HG03378 (cell line): ENCODE measurements at regions not wholly inside any gene's neighbourhood (a gene's known extent, or its start where the extent isn't known, plus 50 kb on each side); places are given as distances from the start of the nearest gene placed in this dataset.

ENCODE experiments used
- ATAC-seq: cut with Tn5 transposase; IDR thresholded peaks from one replicate; pipeline ENCODE4 v1.9.1; 2021; ENCODE audit warnings: mild to moderate bottlenecking, moderate library complexity; ENCODE audit not compliant: unreplicated experiment

DNA sequence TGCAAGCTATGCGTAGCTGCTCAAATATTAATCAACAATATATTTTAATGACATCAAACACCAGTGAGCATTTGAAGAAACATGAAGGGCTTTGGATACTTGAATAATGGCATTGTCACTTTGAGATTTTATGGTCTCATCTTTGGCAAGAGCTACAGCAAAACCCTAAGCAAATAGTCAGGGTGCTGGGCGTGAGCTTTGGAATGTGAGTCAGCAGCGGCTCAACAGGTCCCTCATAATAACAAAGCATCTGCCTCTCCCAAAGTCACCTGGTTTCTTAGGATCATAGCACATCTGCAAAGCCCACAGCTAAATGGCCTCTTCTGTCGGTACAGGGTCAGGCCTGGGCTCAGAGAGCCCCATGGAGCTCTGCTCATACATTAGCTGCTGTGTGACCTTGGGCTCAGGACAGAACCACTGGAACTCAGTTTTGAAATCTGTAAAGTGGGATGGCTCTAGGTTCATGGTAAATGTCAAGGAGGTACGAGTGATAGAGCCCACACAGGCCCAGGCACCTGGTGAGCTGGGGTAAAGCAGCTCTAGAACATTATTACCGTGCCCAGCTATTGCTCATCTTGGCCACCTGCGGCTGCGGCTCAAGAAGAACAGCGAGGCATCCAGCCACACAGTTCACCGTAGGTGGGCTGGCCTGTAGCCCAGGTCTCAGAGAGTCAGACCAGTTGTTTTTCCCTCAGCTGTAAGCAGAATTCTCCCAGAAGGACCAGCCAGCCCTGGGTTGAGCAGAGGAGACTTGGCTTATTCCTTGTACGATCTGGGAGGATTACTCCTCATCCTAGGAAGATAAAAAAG lies 544.5 kb upstream of the CDH11 start:
- ATAC-seq: no peak

- no peak for ATAC-seq
Observed at GRCh38 chr16:65665586-65665985, 543.7 kb upstream of the CDH11 start.

- no peak for ATAC-seq
Observed at GRCh38 chr16:65663774-65664173, 541.9 kb upstream of the CDH11 start.

DNA sequence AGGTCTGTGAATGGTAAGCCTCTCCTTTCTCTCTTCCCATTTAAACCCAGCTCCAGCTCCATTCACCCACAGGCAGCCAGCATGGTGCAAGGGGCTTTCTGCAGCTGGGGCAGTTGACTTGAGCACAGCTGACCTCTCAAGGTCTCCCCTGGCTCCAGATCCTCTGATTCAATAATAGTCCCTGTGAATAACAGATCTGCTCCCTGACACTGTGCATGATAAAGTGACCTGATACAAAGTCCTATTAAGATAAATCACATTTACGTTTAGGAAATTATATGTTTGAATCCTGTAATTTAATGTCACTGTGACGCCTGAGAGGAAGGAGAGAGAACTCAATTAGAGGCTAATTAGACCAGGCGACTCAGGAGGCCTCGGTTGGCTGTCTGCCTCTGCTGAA lies 540.4 kb upstream of the CDH11 start:
- ATAC-seq: no peak

DNA sequence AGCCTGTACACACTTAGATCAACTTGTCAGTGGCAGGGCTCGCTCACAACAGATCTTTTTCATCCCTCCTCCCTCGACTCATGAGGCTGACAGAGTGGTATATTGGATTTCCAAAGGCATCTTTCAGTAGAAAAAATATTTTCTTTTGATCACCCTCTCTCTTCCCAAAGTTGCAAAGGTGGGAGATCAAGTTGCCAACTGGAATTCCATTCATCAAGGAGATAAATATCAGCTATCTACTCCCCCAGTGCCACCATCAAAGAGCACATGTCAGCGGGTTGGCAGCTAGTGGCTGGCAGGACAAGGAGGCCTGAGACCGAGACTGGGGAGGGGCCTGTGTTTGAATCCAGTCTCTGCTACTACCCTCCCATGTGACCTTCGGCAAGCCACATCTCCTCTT lies 539.7 kb upstream of the CDH11 start:
- no peak for ATAC-seq

- no peak for ATAC-seq
Observed at GRCh38 chr16:65660390-65660789, 538.5 kb upstream of the CDH11 start.

- no peak for ATAC-seq
Observed at GRCh38 chr16:65659758-65660157, 537.9 kb upstream of the CDH11 start.

- no peak for ATAC-seq
Observed at GRCh38 chr16:65658787-65659220, 536.9 kb upstream of the CDH11 start.

DNA sequence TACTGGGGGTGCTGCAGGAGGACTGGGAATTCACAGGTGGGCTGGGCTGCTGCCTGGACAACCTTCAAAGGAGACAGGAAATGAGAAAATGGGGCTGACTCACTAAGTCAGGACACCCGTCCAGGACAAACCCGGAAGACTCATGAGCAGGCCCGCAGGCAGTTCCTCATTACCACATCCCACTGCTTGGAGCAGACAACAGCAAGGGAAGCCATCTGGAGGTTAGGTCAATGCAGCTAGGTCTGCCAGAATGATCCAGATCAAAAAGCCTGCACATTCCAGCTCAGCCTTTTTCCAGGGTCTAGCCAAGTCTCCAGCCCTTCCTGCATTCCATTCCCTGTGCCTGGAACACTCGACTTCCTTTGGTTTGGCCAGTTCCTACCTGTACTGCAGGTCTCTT lies 536.5 kb upstream of the CDH11 start:
- ATAC-seq: no peak

DNA sequence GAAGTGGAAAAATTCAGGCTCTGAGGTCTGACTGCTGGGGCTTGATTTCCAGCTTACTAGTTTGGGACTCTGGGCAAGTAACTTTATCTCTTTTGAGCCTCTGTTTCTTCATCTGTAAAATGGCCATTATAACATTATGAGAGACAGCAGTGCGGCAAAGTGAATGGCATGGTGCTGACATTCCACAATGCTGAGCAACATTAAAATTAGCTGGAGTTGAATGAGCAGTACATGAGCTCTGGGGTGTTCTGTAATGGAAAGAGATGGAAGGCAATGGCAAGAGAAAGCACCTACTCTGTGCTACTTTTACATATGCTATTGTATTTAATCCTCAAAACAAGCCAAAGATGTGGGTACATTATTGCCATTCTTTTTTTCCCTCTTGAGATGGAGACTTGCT lies 535.7 kb upstream of the CDH11 start:
- no peak for ATAC-seq

GRCh38 chr16:65657071-65657494 lies 535.2 kb upstream of the CDH11 start:
- no peak for ATAC-seq

DNA sequence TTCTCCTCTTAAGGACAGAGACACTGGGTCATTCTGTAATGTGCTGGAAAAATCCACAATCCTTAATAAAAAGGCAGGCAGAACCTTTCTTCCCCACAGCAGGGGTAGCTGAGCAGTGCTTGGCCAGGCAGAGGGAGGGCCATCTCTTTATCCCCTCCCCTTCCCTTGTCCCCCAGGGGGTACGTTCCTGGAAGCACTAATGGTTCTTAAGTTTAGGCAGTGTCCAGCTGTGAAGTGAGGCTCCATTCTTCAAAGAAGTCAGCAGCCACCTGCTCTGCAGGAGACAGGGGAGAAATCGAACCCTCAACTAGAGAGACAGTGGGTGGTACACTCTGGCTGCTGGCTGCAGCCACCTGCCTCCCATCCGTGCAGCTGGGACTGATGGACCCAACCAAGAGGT lies 533.9 kb upstream of the CDH11 start:
- ATAC-seq: no peak

DNA sequence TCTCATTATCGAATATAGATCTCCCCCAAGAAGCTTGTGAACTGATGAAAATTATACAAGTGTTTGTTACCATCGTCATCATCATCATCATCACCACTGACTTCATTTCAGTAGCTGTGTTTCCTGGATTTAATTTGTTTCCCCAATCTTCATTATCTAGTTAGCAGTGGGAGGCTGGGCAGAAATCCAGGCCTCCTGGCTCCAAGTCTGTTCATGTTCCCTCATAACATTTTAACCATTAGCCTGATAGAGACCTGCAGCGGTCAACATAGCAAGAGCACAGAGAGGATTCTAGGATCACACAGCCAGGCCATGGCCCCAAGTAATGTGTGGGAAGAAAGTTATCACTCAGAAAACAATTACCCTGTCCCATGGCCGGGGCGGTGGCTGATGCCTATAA lies 526.2 kb upstream of the CDH11 start:
- ATAC-seq: no peak

DNA sequence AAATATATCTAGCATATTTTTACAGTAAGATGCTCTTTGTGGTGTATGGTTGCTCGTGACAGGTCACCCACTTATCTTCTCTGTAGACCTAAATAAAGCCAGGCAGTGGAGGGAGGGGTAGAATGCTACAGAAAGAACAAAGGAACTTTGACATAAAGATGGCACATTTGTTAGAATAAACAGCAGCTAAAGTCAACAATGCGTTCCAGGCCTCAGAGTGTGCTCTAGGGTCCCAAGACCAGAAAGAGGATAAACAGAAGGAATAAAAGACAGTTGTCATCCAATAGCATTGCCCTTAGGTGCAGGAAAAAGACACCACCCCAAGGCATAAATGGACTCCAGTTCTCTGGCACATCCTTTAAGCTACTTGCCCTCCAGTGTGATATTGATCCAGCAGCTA lies 523.0 kb upstream of the CDH11 start:
- no peak for ATAC-seq

- no peak for ATAC-seq
Observed at GRCh38 chr16:65641762-65642289, 520.0 kb upstream of the CDH11 start.

DNA sequence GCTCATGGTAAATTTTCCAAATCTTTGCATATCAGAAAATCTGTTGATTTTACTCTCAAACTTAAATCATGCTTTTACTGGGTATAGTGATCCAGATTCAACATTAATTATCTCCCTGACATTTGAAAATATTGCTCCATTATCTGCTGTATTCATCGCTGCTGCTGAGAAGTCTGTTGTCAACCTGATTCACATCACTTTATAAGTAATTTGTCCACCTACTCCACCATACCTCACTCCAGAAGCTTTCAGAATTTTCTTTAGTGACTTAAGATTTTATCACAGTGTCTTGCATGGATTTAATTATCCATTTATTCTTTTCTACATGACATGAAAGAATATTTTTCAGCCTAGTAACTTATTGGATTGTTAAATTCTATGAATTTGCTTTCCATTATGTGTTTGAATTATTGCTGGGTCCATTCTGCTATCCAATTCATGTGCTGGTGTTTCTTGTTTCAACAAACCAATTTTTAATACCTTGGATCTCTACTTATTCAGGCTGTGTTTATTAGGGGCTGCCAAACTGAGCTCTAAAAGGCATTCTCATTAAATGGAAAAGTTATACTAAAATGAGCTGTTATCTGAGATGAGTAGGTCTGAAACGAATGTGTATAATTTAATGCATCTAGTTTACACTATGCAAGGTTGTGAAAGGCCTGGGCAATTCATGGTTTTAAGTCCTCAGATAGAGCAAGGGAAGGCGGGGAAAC lies 519.3 kb upstream of the CDH11 start:
- ATAC-seq: no peak

DNA sequence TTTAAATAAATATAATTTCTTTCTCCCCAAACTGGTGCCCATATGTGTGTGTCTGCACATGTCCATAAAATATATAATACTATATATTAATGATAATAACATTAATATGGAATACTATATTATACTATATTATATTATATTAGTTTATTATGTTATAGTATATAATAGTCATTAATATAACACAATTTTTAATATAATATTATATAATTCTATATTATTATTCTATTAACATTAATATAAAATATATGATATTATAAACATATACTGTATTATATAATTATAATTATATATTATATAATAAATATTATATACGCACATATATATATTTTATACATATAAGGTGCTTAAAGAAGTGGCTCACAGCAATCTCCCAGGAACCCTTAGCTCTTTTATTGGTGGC lies 513.0 kb upstream of the CDH11 start:
- no peak for ATAC-seq

DNA sequence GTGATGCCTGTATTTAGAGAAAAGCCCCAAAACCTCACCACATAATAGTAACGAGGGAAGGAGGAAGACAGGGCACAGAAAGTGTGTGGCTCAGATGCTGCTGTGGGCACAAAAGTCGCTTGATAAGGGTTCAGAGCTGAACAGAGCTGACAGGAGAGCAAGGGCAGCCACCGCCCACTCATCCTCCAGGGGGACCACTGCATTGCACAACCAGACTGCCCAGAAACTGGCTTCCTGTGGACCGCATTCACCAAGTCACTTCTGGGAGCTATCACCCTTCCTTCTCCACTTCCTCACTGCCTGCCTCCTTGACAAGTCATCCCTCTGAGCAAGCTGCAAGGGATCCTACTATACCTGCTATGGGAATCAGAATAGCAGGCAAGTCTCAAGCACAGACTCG lies 512.4 kb upstream of the CDH11 start:
- no peak for ATAC-seq

- ATAC-seq: no peak
Observed at GRCh38 chr16:65624666-65625065, 502.8 kb upstream of the CDH11 start.

GRCh38 chr16:65624229-65624628 lies 502.4 kb upstream of the CDH11 start:
- no peak for ATAC-seq

- no peak for ATAC-seq
Observed at GRCh38 chr16:65622871-65623270, 501.0 kb upstream of the CDH11 start.

DNA sequence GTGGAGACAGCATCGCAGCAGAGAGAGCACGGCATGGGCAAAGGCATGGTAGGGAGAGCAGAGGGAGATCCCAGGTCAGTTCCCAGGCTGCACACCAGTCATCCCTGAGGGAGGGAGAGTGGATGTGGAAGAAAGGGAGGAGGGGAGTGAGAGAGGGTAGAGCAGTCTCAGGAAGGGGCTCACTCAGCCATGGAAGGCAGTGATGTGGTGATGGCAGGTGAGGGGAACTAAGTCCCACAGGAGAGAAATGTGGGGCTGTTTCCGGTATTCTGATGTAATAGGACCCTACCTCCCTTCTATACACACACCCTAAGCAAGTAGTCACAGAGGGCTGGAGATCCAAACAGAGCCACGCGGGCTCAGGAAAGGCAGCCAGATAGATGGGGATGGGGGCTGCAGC lies 500.3 kb upstream of the CDH11 start:
- no peak for ATAC-seq
